Esophagus muscularis mucosa (tissue), 4 donors: ENCODE measurements at regions not wholly inside any gene's neighbourhood (a gene's known extent, or its start where the extent isn't known, plus 50 kb on each side); places are given as distances from the start of the nearest gene placed in this dataset.

ENCODE experiments used
- DNase-seq: peaks from one replicate; pipeline ENCODE4 v3.0.0-alpha.2; 2017; ENCODE audit errors: extremely low spot score
- H3K27ac ChIP-seq, 4 donors: fragments of 200-600 bp; sonication (generic); replicated peaks in 1 of 4; 1 replicate in 3 of 4; 2 replicates in 1 of 4; pipeline ENCODE4 v1.5.1; 2016 to 2019; ENCODE audit warnings: mild to moderate bottlenecking in 1 of 4
- H3K27me3 ChIP-seq, 4 donors: fragments of 200-600 bp; sonication (generic); one replicate each; pipeline versions ENCODE4 v1.5.1 to v1.6.0; 2016 to 2019
- H3K36me3 ChIP-seq, 4 donors: fragments of 200-600 bp; sonication (generic); one replicate each; pipeline ENCODE4 v1.5.1; 2016 to 2019
- H3K4me1 ChIP-seq, 4 donors: fragments of 200-600 bp; sonication (generic); one replicate each; pipeline ENCODE4 v1.5.1; 2016 to 2019
- H3K4me3 ChIP-seq, 4 donors: fragments of 200-600 bp; sonication (generic); 1 replicate in 2 of 4; 2 replicates in 2 of 4; pipeline ENCODE4 v1.5.1; 2016 to 2019; ENCODE audit warnings: mild to moderate bottlenecking in 4 of 4, moderate library complexity in 1 of 4
- H3K9me3 ChIP-seq, 4 donors: fragments of 200-600 bp; sonication (generic); 1 replicate in 3 of 4; 2 replicates in 1 of 4; pipeline ENCODE4 v1.5.1; 2016 to 2019
- CTCF ChIP-seq, 3 experiments: fragments of 200-600 bp in 2 of 3; fragments of 450-650 bp in 1 of 3; sonication (generic) in 2 of 3; IDR thresholded peaks; one replicate each; pipeline ENCODE4 v1.5.1; 2017 to 2019; ENCODE audit warnings: antibody characterized with exemption in 3 of 3, mild to moderate bottlenecking in 2 of 3, moderate library complexity in 1 of 3
- EP300 ChIP-seq: sonication (generic); formaldehyde crosslinking; IDR thresholded peaks from one replicate; pipeline ENCODE4 v1.6.1; 2017; ENCODE audit warnings: antibody characterized with exemption
- POLR2A ChIP-seq: fragments of 450-650 bp; IDR thresholded peaks from one replicate; pipeline ENCODE4 v1.6.1; 2017; ENCODE audit warnings: antibody characterized with exemption, moderate library complexity, mild to moderate bottlenecking, low read depth
- POLR2AphosphoS5 ChIP-seq, 2 donors: sonication (generic); formaldehyde crosslinking; IDR thresholded peaks; one replicate each; pipeline ENCODE4 v1.6.1; 2017; ENCODE audit warnings: antibody characterized with exemption in 2 of 2
- WGBS: methylation state at CpG from one replicate; pipeline ENCODE4 v1.1.5; 2018; 5-methylcytosine and 5-hydroxymethylcytosine counted together
- intact Hi-C: fragments of 100-400 bp; cut with DNase I; formaldehyde crosslinking; loops from one replicate; pipeline ENCODE4 v1.15.1; 2023

DNA sequence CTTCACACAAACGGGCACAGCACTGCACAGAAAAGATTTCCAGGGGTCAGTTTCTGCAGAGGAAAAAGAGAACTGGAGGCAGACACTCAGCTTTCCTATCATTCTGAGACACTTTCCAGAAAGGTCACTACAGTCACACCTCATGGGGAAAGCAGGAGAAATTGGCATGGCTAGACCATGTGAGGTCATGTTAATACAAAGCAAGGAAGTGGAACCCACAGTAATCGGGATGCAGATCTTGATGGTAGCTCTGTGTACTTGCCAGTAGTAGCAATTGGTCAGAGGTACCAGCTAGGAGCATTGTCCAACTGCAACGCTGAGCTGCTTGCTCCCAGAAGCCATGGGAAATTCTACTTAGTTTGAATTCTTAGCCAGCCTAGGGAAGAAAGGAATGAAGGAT, 255.3 kb upstream of the PCDH10 start:
- no peaks in the 10 kb centered on the region for H3K9me3 ChIP-seq
- H3K27me3 ChIP-seq = no peaks in the 10 kb centered on the region
- intact Hi-C loops = no loop called here
- H3K27ac ChIP-seq = no peak overlapping the region
- WGBS = 69% methylated on average over 3 of the region's 3 CpGs
- no peaks in the 10 kb centered on the region for H3K4me1 ChIP-seq
- no peak overlapping the region for H3K4me3 ChIP-seq
- TF ChIP-seq POLR2AphosphoS5 (IDR thresholded peaks at IDR 0.05) = no peak
- TF ChIP-seq CTCF (IDR thresholded peaks at IDR 0.05) = no peak
- TF ChIP-seq POLR2A = no peak
- TF ChIP-seq EP300 = no peak
- H3K36me3 ChIP-seq = no peaks in the 10 kb centered on the region
- no peak for DNase-seq

- Histone ChIP-seq H3K36me3 (no peaks in the 10 kb centered on the region), H3K4me3 (no peak overlapping the region), H3K27me3 (no peaks in the 10 kb centered on the region), H3K9me3 (no peaks in the 10 kb centered on the region), H3K27ac (no peak overlapping the region), H3K4me1 (no peaks in the 10 kb centered on the region)
- no peak for DNase-seq
- no peak for TF ChIP-seq POLR2A
- no peak for TF ChIP-seq POLR2AphosphoS5 (IDR thresholded peaks at IDR 0.05)
- TF ChIP-seq CTCF (IDR thresholded peaks at IDR 0.05) = no peak
- TF ChIP-seq EP300 = no peak
- 82% methylated on average over 1 of the region's 1 CpG for WGBS
- intact Hi-C loops = no loop called here
These were observed 247.9 kb upstream of the PCDH10 start for GRCh38 chr4:132901224-132901623.

- TF ChIP-seq EP300 (no peak), CTCF (IDR thresholded peaks at IDR 0.05) (no peak), POLR2A (no peak), POLR2AphosphoS5 (IDR thresholded peaks at IDR 0.05) (no peak)
- Histone ChIP-seq H3K27me3 (no peaks in the 10 kb centered on the region), H3K4me1 (no peaks in the 10 kb centered on the region), H3K9me3 (no peaks in the 10 kb centered on the region), H3K4me3 (no peak overlapping the region), H3K27ac (no peak overlapping the region), H3K36me3 (no peaks in the 10 kb centered on the region)
- intact Hi-C loops = no loop called here
- 82% methylated on average over 1 of the region's 1 CpG for WGBS
- DNase-seq = no peak
These were observed 238.8 kb upstream of the PCDH10 start for GRCh38 chr4:132910229-132910748.

DNA sequence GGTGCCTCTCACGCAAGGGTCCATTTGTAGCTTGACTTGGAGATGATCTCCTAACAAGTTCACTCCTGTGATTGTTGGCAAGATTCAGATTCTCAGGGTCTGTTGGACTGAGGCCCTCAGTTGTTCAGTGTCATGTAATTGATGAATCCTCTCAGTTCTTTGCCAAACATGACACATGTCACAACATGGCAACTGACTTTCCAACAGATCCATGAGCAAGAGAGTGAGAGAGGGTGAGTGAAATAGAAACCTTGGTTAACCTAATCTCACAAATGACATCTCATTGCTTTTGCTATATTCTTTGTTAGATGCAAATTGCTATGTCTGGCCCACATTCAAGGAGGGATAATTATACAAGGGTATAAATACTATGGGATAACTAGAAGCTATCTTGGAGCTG, 231.0 kb upstream of the PCDH10 start:
- no peak for DNase-seq
- Histone ChIP-seq H3K27ac (no peak overlapping the region), H3K36me3 (no peaks in the 10 kb centered on the region), H3K27me3 (no peaks in the 10 kb centered on the region), H3K4me1 (no peaks in the 10 kb centered on the region), H3K4me3 (no peak overlapping the region), H3K9me3 (no peaks in the 10 kb centered on the region)
- WGBS = 94% methylated on average over 1 of the region's 1 CpG
- TF ChIP-seq CTCF (IDR thresholded peaks at IDR 0.05) = no peak
- TF ChIP-seq POLR2A = no peak
- no peak for TF ChIP-seq EP300
- TF ChIP-seq POLR2AphosphoS5 (IDR thresholded peaks at IDR 0.05) = no peak
- intact Hi-C loops = no loop called here

- Histone ChIP-seq H3K36me3 (no peaks in the 10 kb centered on the region), H3K4me1 (no peaks in the 10 kb centered on the region), H3K4me3 (no peak overlapping the region), H3K27ac (no peak overlapping the region), H3K27me3 (no peaks in the 10 kb centered on the region), H3K9me3 (no peaks in the 10 kb centered on the region)
- TF ChIP-seq EP300 (no peak), POLR2AphosphoS5 (IDR thresholded peaks at IDR 0.05) (no peak), CTCF (IDR thresholded peaks at IDR 0.05) (no peak), POLR2A (no peak)
- intact Hi-C loops = no loop called here
- 58% methylated on average over 3 of the region's 3 CpGs for WGBS
- no peak for DNase-seq
These were observed 225.6 kb upstream of the PCDH10 start for GRCh38 chr4:132923516-132923915.
